ENCODE measurements at regions not wholly inside any gene's neighbourhood (a gene's known extent, or its start where the extent isn't known, plus 50 kb on each side); places are given as distances from the start of the nearest gene placed in this dataset.

- no peaks in the 10 kb centered on the region for H3K27me3 ChIP-seq (ENCODE audit: control insufficient read depth, low read length)
- no peaks in the 10 kb centered on the region for H3K4me1 ChIP-seq (ENCODE audit: control insufficient read depth, low read length)
- H3K36me3 ChIP-seq (ENCODE audit: control insufficient read depth, low read length): no peaks in the 10 kb centered on the region
- TF ChIP-seq EZH2phosphoT487 (IDR thresholded peaks at IDR 0.05; ENCODE audit: borderline replicate concordance, low read length) (no peak), CTCF (IDR thresholded peaks at IDR 0.05; ENCODE audit: low read depth, low read length, poor library complexity, severe bottlenecking) (no peak)
- no peaks in the 10 kb centered on the region for H4K20me1 ChIP-seq (ENCODE audit: control insufficient read depth, insufficient read depth, low read depth, low read length)
- no peak overlapping the region for H3K4me2 ChIP-seq (ENCODE audit: low read length)
- H3F3A ChIP-seq (ENCODE audit: control insufficient read depth, insufficient read depth): no peaks in the 10 kb centered on the region
- H3K9me3 ChIP-seq (ENCODE audit: control insufficient read depth, insufficient read depth, low read length): no peaks in the 10 kb centered on the region
- H3K4me3 ChIP-seq (ENCODE audit: low read length): no peak overlapping the region
- no peaks in the 10 kb centered on the region for H3K79me2 ChIP-seq (ENCODE audit: control insufficient read depth, low read length)
- no peaks in the 10 kb centered on the region for H3K9me2 ChIP-seq (replicated peaks; ENCODE audit: control insufficient read depth, low read length)
- no peak overlapping the region for H3K27ac ChIP-seq (ENCODE audit: low read depth, low read length)
These were observed 981.7 kb downstream of the TTLL7 start for GRCh38 chr1:83017276-83017675.

- Histone ChIP-seq H3K4me3 (ENCODE audit: low read length) (no peak overlapping the region), H3K4me2 (ENCODE audit: low read length) (no peak overlapping the region), H3K36me3 (ENCODE audit: control insufficient read depth, low read length) (no peaks in the 10 kb centered on the region), H3K27me3 (ENCODE audit: control insufficient read depth, low read length) (no peaks in the 10 kb centered on the region), H3K9me2 (replicated peaks; ENCODE audit: control insufficient read depth, low read length) (no peaks in the 10 kb centered on the region), H3F3A (ENCODE audit: control insufficient read depth, insufficient read depth) (no peaks in the 10 kb centered on the region), H3K27ac (ENCODE audit: low read depth, low read length) (no peak overlapping the region), H3K79me2 (ENCODE audit: control insufficient read depth, low read length) (no peaks in the 10 kb centered on the region), H3K4me1 (ENCODE audit: control insufficient read depth, low read length) (no peaks in the 10 kb centered on the region), H4K20me1 (ENCODE audit: control insufficient read depth, insufficient read depth, low read depth, low read length) (no peaks in the 10 kb centered on the region), H3K9me3 (ENCODE audit: control insufficient read depth, insufficient read depth, low read length) (no peaks in the 10 kb centered on the region)
- TF ChIP-seq EZH2phosphoT487 (IDR thresholded peaks at IDR 0.05; ENCODE audit: borderline replicate concordance, low read length) (no peak), CTCF (IDR thresholded peaks at IDR 0.05; ENCODE audit: low read depth, low read length, poor library complexity, severe bottlenecking) (no peak)
These were observed 982.5 kb downstream of the TTLL7 start for GRCh38 chr1:83016354-83016849.

GRCh38 chr1:83015163-83015562, 983.8 kb downstream of the TTLL7 start:
- Histone ChIP-seq H3K27me3 (ENCODE audit: control insufficient read depth, low read length) (no peaks in the 10 kb centered on the region), H3K4me3 (ENCODE audit: low read length) (no peak overlapping the region), H3K4me1 (ENCODE audit: control insufficient read depth, low read length) (no peaks in the 10 kb centered on the region), H3K9me3 (ENCODE audit: control insufficient read depth, insufficient read depth, low read length) (no peaks in the 10 kb centered on the region), H3F3A (ENCODE audit: control insufficient read depth, insufficient read depth) (no peaks in the 10 kb centered on the region), H4K20me1 (ENCODE audit: control insufficient read depth, insufficient read depth, low read depth, low read length) (no peaks in the 10 kb centered on the region), H3K9me2 (replicated peaks; ENCODE audit: control insufficient read depth, low read length) (no peaks in the 10 kb centered on the region), H3K4me2 (ENCODE audit: low read length) (no peak overlapping the region), H3K79me2 (ENCODE audit: control insufficient read depth, low read length) (no peaks in the 10 kb centered on the region), H3K27ac (ENCODE audit: low read depth, low read length) (no peak overlapping the region), H3K36me3 (ENCODE audit: control insufficient read depth, low read length) (no peaks in the 10 kb centered on the region)
- TF ChIP-seq CTCF (IDR thresholded peaks at IDR 0.05; ENCODE audit: low read depth, low read length, poor library complexity, severe bottlenecking): no peak
- TF ChIP-seq EZH2phosphoT487 (IDR thresholded peaks at IDR 0.05; ENCODE audit: borderline replicate concordance, low read length): no peak
